ENCODE measurements at regions not wholly inside any gene's neighbourhood (a gene's known extent, or its start where the extent isn't known, plus 50 kb on each side); places are given as distances from the start of the nearest gene placed in this dataset.

GRCh38 chr10:8445353-8445752 is 390.9 kb downstream of the GATA3 start:
- WGBS, 2 experiments (ENCODE audit: insufficient coverage in 2 of 2): no CpG with 5 or more reads among the region's 1 CpG
- H3K27ac ChIP-seq (ENCODE audit: low read depth, low read length, severe bottlenecking): no peak overlapping the region
- no peaks in the 10 kb centered on the region for H3K36me3 ChIP-seq (ENCODE audit: control insufficient read depth, insufficient read depth, low read length)
- H3K4me3 ChIP-seq (ENCODE audit: extremely low read depth, insufficient read depth, low read length, poor library complexity, severe bottlenecking): no peak overlapping the region
- H3K4me1 ChIP-seq (ENCODE audit: control insufficient read depth, insufficient read depth, low read length, poor library complexity, severe bottlenecking): no peaks in the 10 kb centered on the region
- no peaks in the 10 kb centered on the region for H3K9me3 ChIP-seq (ENCODE audit: control insufficient read depth, low read length)

GRCh38 chr10:8449909-8450308 is 395.4 kb downstream of the GATA3 start:
- no peak overlapping the region for H3K27ac ChIP-seq (ENCODE audit: low read depth, low read length, severe bottlenecking)
- H3K36me3 ChIP-seq (ENCODE audit: control insufficient read depth, insufficient read depth, low read length): no peaks in the 10 kb centered on the region
- WGBS, 2 experiments (ENCODE audit: insufficient coverage in 2 of 2): 92% methylated on average over 9 of the region's 9 CpGs
- H3K4me3 ChIP-seq (ENCODE audit: extremely low read depth, insufficient read depth, low read length, poor library complexity, severe bottlenecking): no peak overlapping the region
- no peaks in the 10 kb centered on the region for H3K9me3 ChIP-seq (ENCODE audit: control insufficient read depth, low read length)
- no peaks in the 10 kb centered on the region for H3K4me1 ChIP-seq (ENCODE audit: control insufficient read depth, insufficient read depth, low read length, poor library complexity, severe bottlenecking)

GRCh38 chr10:8453587-8453986 is 399.1 kb downstream of the GATA3 start:
- Histone ChIP-seq H3K4me1 (ENCODE audit: control insufficient read depth, insufficient read depth, low read length, poor library complexity, severe bottlenecking) (no peaks in the 10 kb centered on the region), H3K4me3 (ENCODE audit: extremely low read depth, insufficient read depth, low read length, poor library complexity, severe bottlenecking) (no peak overlapping the region), H3K9me3 (ENCODE audit: control insufficient read depth, low read length) (no peaks in the 10 kb centered on the region), H3K36me3 (ENCODE audit: control insufficient read depth, insufficient read depth, low read length) (no peaks in the 10 kb centered on the region), H3K27ac (ENCODE audit: low read depth, low read length, severe bottlenecking) (no peak overlapping the region)
- WGBS, 2 experiments (ENCODE audit: insufficient coverage in 2 of 2): 62 to 67% methylated on average over 4 to 5 of the region's 7 CpGs

- Histone ChIP-seq H3K9me3 (ENCODE audit: control insufficient read depth, low read length) (no peaks in the 10 kb centered on the region), H3K27ac (ENCODE audit: low read depth, low read length, severe bottlenecking) (no peak overlapping the region), H3K4me1 (ENCODE audit: control insufficient read depth, insufficient read depth, low read length, poor library complexity, severe bottlenecking) (no peaks in the 10 kb centered on the region), H3K4me3 (ENCODE audit: extremely low read depth, insufficient read depth, low read length, poor library complexity, severe bottlenecking) (no peak overlapping the region), H3K36me3 (ENCODE audit: control insufficient read depth, insufficient read depth, low read length) (no peaks in the 10 kb centered on the region)
- 85 to 100% methylated on average over 1 to 2 of the region's 3 CpGs for WGBS, 2 experiments (ENCODE audit: insufficient coverage in 2 of 2)
Observed at GRCh38 chr10:8454357-8454756, 399.9 kb downstream of the GATA3 start.

- H3K4me1 ChIP-seq (ENCODE audit: control insufficient read depth, insufficient read depth, low read length, poor library complexity, severe bottlenecking): no peaks in the 10 kb centered on the region
- H3K4me3 ChIP-seq (ENCODE audit: extremely low read depth, insufficient read depth, low read length, poor library complexity, severe bottlenecking): no peak overlapping the region
- no peaks in the 10 kb centered on the region for H3K36me3 ChIP-seq (ENCODE audit: control insufficient read depth, insufficient read depth, low read length)
- H3K9me3 ChIP-seq (ENCODE audit: control insufficient read depth, low read length): no peaks in the 10 kb centered on the region
- no peak overlapping the region for H3K27ac ChIP-seq (ENCODE audit: low read depth, low read length, severe bottlenecking)
Observed at GRCh38 chr10:8455181-8455580, 400.7 kb downstream of the GATA3 start.

- Histone ChIP-seq H3K36me3 (ENCODE audit: control insufficient read depth, insufficient read depth, low read length) (no peaks in the 10 kb centered on the region), H3K27ac (ENCODE audit: low read depth, low read length, severe bottlenecking) (no peak overlapping the region), H3K9me3 (ENCODE audit: control insufficient read depth, low read length) (no peaks in the 10 kb centered on the region), H3K4me3 (ENCODE audit: extremely low read depth, insufficient read depth, low read length, poor library complexity, severe bottlenecking) (no peak overlapping the region), H3K4me1 (ENCODE audit: control insufficient read depth, insufficient read depth, low read length, poor library complexity, severe bottlenecking) (no peaks in the 10 kb centered on the region)
- WGBS, 2 experiments (ENCODE audit: insufficient coverage in 2 of 2): 86 to 100% methylated on average over 1 of the region's 3 CpGs
Observed at GRCh38 chr10:8456386-8456785, 401.9 kb downstream of the GATA3 start.

- no peaks in the 10 kb centered on the region for H3K9me3 ChIP-seq (ENCODE audit: control insufficient read depth, low read length)
- H3K4me3 ChIP-seq (ENCODE audit: extremely low read depth, insufficient read depth, low read length, poor library complexity, severe bottlenecking): no peak overlapping the region
- WGBS, 2 experiments (ENCODE audit: insufficient coverage in 2 of 2): 100% methylated on average over 1 of the region's 1 CpG
- H3K4me1 ChIP-seq (ENCODE audit: control insufficient read depth, insufficient read depth, low read length, poor library complexity, severe bottlenecking): no peaks in the 10 kb centered on the region
- no peak overlapping the region for H3K27ac ChIP-seq (ENCODE audit: low read depth, low read length, severe bottlenecking)
- no peaks in the 10 kb centered on the region for H3K36me3 ChIP-seq (ENCODE audit: control insufficient read depth, insufficient read depth, low read length)
Observed at GRCh38 chr10:8460626-8461025, 406.1 kb downstream of the GATA3 start.

- H3K36me3 ChIP-seq (ENCODE audit: control insufficient read depth, insufficient read depth, low read length): no peaks in the 10 kb centered on the region
- H3K27ac ChIP-seq (ENCODE audit: low read depth, low read length, severe bottlenecking): no peak overlapping the region
- 75% methylated on average over 1 of the region's 3 CpGs; no CpG with 5 or more reads in 1 of the 2 experiments for WGBS, 2 experiments (ENCODE audit: insufficient coverage in 2 of 2)
Observed at GRCh38 chr10:8462565-8462964, 408.1 kb downstream of the GATA3 start.

GRCh38 chr10:8463853-8464252 is 409.4 kb downstream of the GATA3 start:
- Histone ChIP-seq H3K36me3 (ENCODE audit: control insufficient read depth, insufficient read depth, low read length) (no peaks in the 10 kb centered on the region), H3K4me1 (ENCODE audit: control insufficient read depth, insufficient read depth, low read length, poor library complexity, severe bottlenecking) (no peaks in the 10 kb centered on the region), H3K27ac (ENCODE audit: low read depth, low read length, severe bottlenecking) (no peak overlapping the region), H3K9me3 (ENCODE audit: control insufficient read depth, low read length) (no peaks in the 10 kb centered on the region), H3K4me3 (ENCODE audit: extremely low read depth, insufficient read depth, low read length, poor library complexity, severe bottlenecking) (no peak overlapping the region)
- WGBS, 2 experiments (ENCODE audit: insufficient coverage in 2 of 2): 92 to 93% methylated on average over 4 of the region's 4 CpGs

More at GRCh38 chr10:8462565-8462964, 408.1 kb downstream of the GATA3 start:
- Histone ChIP-seq H3K4me1 (ENCODE audit: control insufficient read depth, insufficient read depth, low read length, poor library complexity, severe bottlenecking) (no peaks in the 10 kb centered on the region), H3K4me3 (ENCODE audit: extremely low read depth, insufficient read depth, low read length, poor library complexity, severe bottlenecking) (no peak overlapping the region), H3K9me3 (ENCODE audit: control insufficient read depth, low read length) (no peaks in the 10 kb centered on the region)

GRCh38 chr10:8468477-8468876 is 414.0 kb downstream of the GATA3 start:
- no peaks in the 10 kb centered on the region for H3K4me1 ChIP-seq (ENCODE audit: control insufficient read depth, insufficient read depth, low read length, poor library complexity, severe bottlenecking)
- H3K9me3 ChIP-seq (ENCODE audit: control insufficient read depth, low read length): no peaks in the 10 kb centered on the region
- 100% methylated on average over 1 of the region's 3 CpGs for WGBS, 2 experiments (ENCODE audit: insufficient coverage in 2 of 2)
- no peak overlapping the region for H3K27ac ChIP-seq (ENCODE audit: low read depth, low read length, severe bottlenecking)
- H3K4me3 ChIP-seq (ENCODE audit: extremely low read depth, insufficient read depth, low read length, poor library complexity, severe bottlenecking): no peak overlapping the region
- no peaks in the 10 kb centered on the region for H3K36me3 ChIP-seq (ENCODE audit: control insufficient read depth, insufficient read depth, low read length)

- Histone ChIP-seq H3K36me3 (ENCODE audit: control insufficient read depth, insufficient read depth, low read length) (no peaks in the 10 kb centered on the region), H3K4me1 (ENCODE audit: control insufficient read depth, insufficient read depth, low read length, poor library complexity, severe bottlenecking) (no peaks in the 10 kb centered on the region), H3K4me3 (ENCODE audit: extremely low read depth, insufficient read depth, low read length, poor library complexity, severe bottlenecking) (no peak overlapping the region), H3K27ac (ENCODE audit: low read depth, low read length, severe bottlenecking) (no peak overlapping the region), H3K9me3 (ENCODE audit: control insufficient read depth, low read length) (peaks cover 4% of the 10 kb centered on the region)
- no CpG with 5 or more reads among the region's 2 CpGs for WGBS, 2 experiments (ENCODE audit: insufficient coverage in 2 of 2)
Observed at GRCh38 chr10:8473205-8473604, 418.7 kb downstream of the GATA3 start.

- Histone ChIP-seq H3K27ac (ENCODE audit: low read depth, low read length, severe bottlenecking) (no peak overlapping the region), H3K4me1 (ENCODE audit: control insufficient read depth, insufficient read depth, low read length, poor library complexity, severe bottlenecking) (no peaks in the 10 kb centered on the region), H3K36me3 (ENCODE audit: control insufficient read depth, insufficient read depth, low read length) (no peaks in the 10 kb centered on the region), H3K9me3 (ENCODE audit: control insufficient read depth, low read length) (peaks cover 4% of the 10 kb centered on the region), H3K4me3 (ENCODE audit: extremely low read depth, insufficient read depth, low read length, poor library complexity, severe bottlenecking) (no peak overlapping the region)
- no CpG with 5 or more reads among the region's 1 CpG for WGBS, 2 experiments (ENCODE audit: insufficient coverage in 2 of 2)
Observed at GRCh38 chr10:8477300-8477699, 422.8 kb downstream of the GATA3 start.
